Osteocyte (in vitro differentiated cells): ENCODE measurements at regions not wholly inside any gene's neighbourhood (a gene's known extent, or its start where the extent isn't known, plus 50 kb on each side); places are given as distances from the start of the nearest gene placed in this dataset.

Experiments used
- DNase-seq: peaks from one replicate; pipeline ENCODE4 v3.0.0; 2021; ENCODE audit warnings: mixed read lengths; ENCODE audit not compliant: unreplicated experiment; ENCODE audit errors: extremely low spot score
- H3K27ac Mint-ChIP-seq: one replicate; pipeline ENCODE4 v1.8.0; 2021; ENCODE audit warnings: mild to moderate bottlenecking, mixed read lengths; ENCODE audit not compliant: unreplicated experiment
- H3K27me3 Mint-ChIP-seq: one replicate; pipeline ENCODE4 v1.8.0; 2021; ENCODE audit warnings: mixed read lengths; ENCODE audit not compliant: unreplicated experiment
- H3K36me3 Mint-ChIP-seq: one replicate; pipeline ENCODE4 v1.8.0; 2021; ENCODE audit warnings: mixed read lengths; ENCODE audit not compliant: unreplicated experiment
- H3K4me1 Mint-ChIP-seq: one replicate; pipeline ENCODE4 v1.8.0; 2021; ENCODE audit warnings: mixed read lengths; ENCODE audit not compliant: unreplicated experiment
- H3K4me3 Mint-ChIP-seq: one replicate; pipeline ENCODE4 v1.8.0; 2021; ENCODE audit warnings: mild to moderate bottlenecking, moderate library complexity, mixed read lengths; ENCODE audit not compliant: unreplicated experiment
- H3K9me3 Mint-ChIP-seq: one replicate; pipeline ENCODE4 v1.8.0; 2021; ENCODE audit warnings: mixed read lengths; ENCODE audit not compliant: unreplicated experiment
- TF ChIP-seq, protein P1 (sequence below): fragments of 200-600 bp; sonication (generic); IDR thresholded peaks from 2 replicates; pipeline ENCODE4 v1.5.0; 2021; ENCODE audit warnings: antibody characterized with exemption, mild to moderate bottlenecking, moderate library complexity

GRCh38 chr14:98183556-98183955, 1088.4 kb downstream of the BCL11B start:
- Mint-ChIP-seq H3K36me3 (no peaks in the 10 kb centered on the region), H3K27ac (no peak overlapping the region), H3K4me1 (no peaks in the 10 kb centered on the region), H3K9me3 (peaks cover 36% of the 10 kb centered on the region), H3K4me3 (no peak overlapping the region), H3K27me3 (no peaks in the 10 kb centered on the region)
- TF ChIP-seq, protein P1, sequence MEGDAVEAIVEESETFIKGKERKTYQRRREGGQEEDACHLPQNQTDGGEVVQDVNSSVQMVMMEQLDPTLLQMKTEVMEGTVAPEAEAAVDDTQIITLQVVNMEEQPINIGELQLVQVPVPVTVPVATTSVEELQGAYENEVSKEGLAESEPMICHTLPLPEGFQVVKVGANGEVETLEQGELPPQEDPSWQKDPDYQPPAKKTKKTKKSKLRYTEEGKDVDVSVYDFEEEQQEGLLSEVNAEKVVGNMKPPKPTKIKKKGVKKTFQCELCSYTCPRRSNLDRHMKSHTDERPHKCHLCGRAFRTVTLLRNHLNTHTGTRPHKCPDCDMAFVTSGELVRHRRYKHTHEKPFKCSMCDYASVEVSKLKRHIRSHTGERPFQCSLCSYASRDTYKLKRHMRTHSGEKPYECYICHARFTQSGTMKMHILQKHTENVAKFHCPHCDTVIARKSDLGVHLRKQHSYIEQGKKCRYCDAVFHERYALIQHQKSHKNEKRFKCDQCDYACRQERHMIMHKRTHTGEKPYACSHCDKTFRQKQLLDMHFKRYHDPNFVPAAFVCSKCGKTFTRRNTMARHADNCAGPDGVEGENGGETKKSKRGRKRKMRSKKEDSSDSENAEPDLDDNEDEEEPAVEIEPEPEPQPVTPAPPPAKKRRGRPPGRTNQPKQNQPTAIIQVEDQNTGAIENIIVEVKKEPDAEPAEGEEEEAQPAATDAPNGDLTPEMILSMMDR, result no peak
- no peak for DNase-seq

DNA sequence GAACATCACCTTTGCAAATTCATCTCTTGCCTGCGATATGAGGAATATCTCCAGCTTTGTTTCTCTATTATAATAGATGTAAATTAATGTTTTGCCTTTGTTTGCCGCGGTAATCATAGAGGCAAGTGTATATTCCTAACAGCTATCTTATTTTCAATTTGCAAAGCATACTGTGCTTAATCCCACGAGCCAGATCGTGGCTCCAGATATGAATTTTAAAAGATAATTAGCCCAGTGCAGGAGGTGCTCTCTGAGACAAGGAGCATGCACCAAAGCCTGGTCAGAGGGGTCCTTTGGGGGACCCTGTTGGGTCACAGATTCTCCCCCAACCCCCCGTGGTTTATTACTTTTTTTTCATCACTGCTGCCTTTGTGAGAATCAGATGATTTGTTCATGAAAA, 1087.5 kb downstream of the BCL11B start:
- no peaks in the 10 kb centered on the region for H3K4me1 Mint-ChIP-seq

GRCh38 chr14:98185036-98185435, 1087.0 kb downstream of the BCL11B start:
- no peaks in the 10 kb centered on the region for H3K36me3 Mint-ChIP-seq
- no peaks in the 10 kb centered on the region for H3K27me3 Mint-ChIP-seq
- peaks cover 37% of the 10 kb centered on the region for H3K9me3 Mint-ChIP-seq
- no peak for DNase-seq
- TF ChIP-seq, protein P1, result no peak
- no peak overlapping the region for H3K27ac Mint-ChIP-seq
- H3K4me3 Mint-ChIP-seq, result no peak overlapping the region
- no peaks in the 10 kb centered on the region for H3K4me1 Mint-ChIP-seq

More for the DNA sequence above, 1087.5 kb downstream of the BCL11B start:
- DNase-seq, result no peak
- no peak overlapping the region for H3K4me3 Mint-ChIP-seq
- no peaks in the 10 kb centered on the region for H3K36me3 Mint-ChIP-seq
- H3K27ac Mint-ChIP-seq, result no peak overlapping the region
- H3K9me3 Mint-ChIP-seq, result peaks cover 37% of the 10 kb centered on the region
- no peaks in the 10 kb centered on the region for H3K27me3 Mint-ChIP-seq
- TF ChIP-seq, protein P1, result no peak

DNA sequence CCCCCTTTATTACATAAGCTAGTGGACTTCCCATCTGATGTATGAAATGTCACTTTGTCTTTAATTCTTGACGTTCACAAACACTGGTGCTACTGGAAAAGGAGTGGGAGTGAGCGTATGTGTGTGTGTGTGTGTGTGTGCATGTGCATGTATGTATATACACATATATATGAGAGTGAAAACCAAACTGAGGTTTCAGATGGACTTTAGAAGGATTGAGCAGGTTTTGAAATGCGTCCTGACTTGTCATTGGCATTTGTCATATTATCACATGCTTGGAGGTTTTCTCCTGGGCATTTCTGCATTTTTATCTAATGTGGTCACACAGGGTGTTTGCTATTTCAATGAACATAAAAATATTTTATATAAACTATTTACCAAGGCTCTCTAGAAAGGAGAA, 1085.9 kb downstream of the BCL11B start:
- H3K4me3 Mint-ChIP-seq, result no peak overlapping the region
- H3K36me3 Mint-ChIP-seq, result no peaks in the 10 kb centered on the region
- H3K4me1 Mint-ChIP-seq, result no peaks in the 10 kb centered on the region
- no peaks in the 10 kb centered on the region for H3K27me3 Mint-ChIP-seq
- DNase-seq, result no peak
- TF ChIP-seq, protein P1, result no peak
- H3K27ac Mint-ChIP-seq, result no peak overlapping the region
- H3K9me3 Mint-ChIP-seq, result peaks cover 39% of the 10 kb centered on the region

DNA sequence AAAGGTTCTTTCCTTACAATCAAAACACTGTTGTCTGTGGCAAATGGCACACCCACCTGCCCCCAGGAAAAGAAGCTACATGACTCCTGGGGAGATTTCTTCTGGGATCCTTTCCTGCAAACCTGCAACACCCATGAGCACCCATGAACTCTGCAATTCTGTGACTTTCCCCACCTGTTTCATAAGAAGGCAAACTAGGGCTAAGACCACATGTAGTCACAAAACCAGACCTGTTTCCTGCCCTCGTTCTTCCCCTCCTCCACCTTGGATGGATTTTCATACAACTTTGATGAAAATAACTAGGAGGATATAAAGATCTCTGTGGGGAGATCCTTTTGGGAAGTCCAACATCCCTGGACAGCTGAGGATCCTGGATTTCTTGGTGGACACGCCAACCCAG, 1084.7 kb downstream of the BCL11B start:
- Mint-ChIP-seq H3K4me1 (no peaks in the 10 kb centered on the region), H3K36me3 (no peaks in the 10 kb centered on the region)

More for the DNA sequence above, 1084.7 kb downstream of the BCL11B start:
- Mint-ChIP-seq H3K27ac (no peak overlapping the region), H3K27me3 (no peaks in the 10 kb centered on the region), H3K9me3 (peaks cover 42% of the 10 kb centered on the region), H3K4me3 (no peak overlapping the region)
- TF ChIP-seq, protein P1, result no peak
- no peak for DNase-seq
